Esophagus muscularis mucosa (tissue), 4 donors: ENCODE measurements at regions not wholly inside any gene's neighbourhood (a gene's known extent, or its start where the extent isn't known, plus 50 kb on each side); places are given as distances from the start of the nearest gene placed in this dataset.

Source experiments
- CTCF ChIP-seq, 3 experiments: fragments of 200-600 bp in 2 of 3; fragments of 450-650 bp in 1 of 3; sonication (generic) in 2 of 3; IDR thresholded peaks; one replicate each; pipeline ENCODE4 v1.5.1; 2017 to 2019; ENCODE audit warnings: antibody characterized with exemption in 3 of 3, mild to moderate bottlenecking in 2 of 3, moderate library complexity in 1 of 3
- EP300 ChIP-seq: sonication (generic); formaldehyde crosslinking; IDR thresholded peaks from one replicate; pipeline ENCODE4 v1.6.1; 2017; ENCODE audit warnings: antibody characterized with exemption
- POLR2A ChIP-seq: fragments of 450-650 bp; IDR thresholded peaks from one replicate; pipeline ENCODE4 v1.6.1; 2017; ENCODE audit warnings: antibody characterized with exemption, moderate library complexity, mild to moderate bottlenecking, low read depth
- POLR2AphosphoS5 ChIP-seq, 2 donors: sonication (generic); formaldehyde crosslinking; IDR thresholded peaks; one replicate each; pipeline ENCODE4 v1.6.1; 2017; ENCODE audit warnings: antibody characterized with exemption in 2 of 2

GRCh38 chr1:185441605-185442004 lies 124.6 kb upstream of the IVNS1ABP start:
- TF ChIP-seq CTCF (IDR thresholded peaks at IDR 0.05) (no peak), POLR2A (no peak), POLR2AphosphoS5 (IDR thresholded peaks at IDR 0.05) (no peak), EP300 (no peak)
